GM21717 (cell line): ENCODE measurements at regions not wholly inside any gene's neighbourhood (a gene's known extent, or its start where the extent isn't known, plus 50 kb on each side); places are given as distances from the start of the nearest gene placed in this dataset.
A peak's percentile ranks its signal among the peaks of the same experiment; 100 is the strongest.

Experiments used
- ATAC-seq: cut with Tn5 transposase; IDR thresholded peaks from one replicate; pipeline ENCODE4 v1.9.1; 2021; ENCODE audit warnings: mild to moderate bottlenecking, moderate library complexity; ENCODE audit not compliant: unreplicated experiment

- no peak for ATAC-seq
These were observed 638.7 kb upstream of the SETBP1 start for GRCh38 chr18:44041961-44042360.

- ATAC-seq: no peak
These were observed 634.2 kb upstream of the SETBP1 start for GRCh38 chr18:44046376-44046975.

GRCh38 chr18:44047585-44047984 is 633.1 kb upstream of the SETBP1 start:
- ATAC-seq: no peak

GRCh38 chr18:44048435-44048834 is 632.3 kb upstream of the SETBP1 start:
- no peak for ATAC-seq

GRCh38 chr18:44048846-44049245 is 631.8 kb upstream of the SETBP1 start:
- no peak for ATAC-seq

GRCh38 chr18:44051026-44051425 is 629.7 kb upstream of the SETBP1 start:
- ATAC-seq: no peak

GRCh38 chr18:44054514-44054913 is 626.2 kb upstream of the SETBP1 start:
- ATAC-seq: peak; percentile 55

GRCh38 chr18:44060197-44060596 is 620.5 kb upstream of the SETBP1 start:
- no peak for ATAC-seq

GRCh38 chr18:44061438-44061837 is 619.2 kb upstream of the SETBP1 start:
- ATAC-seq: no peak

GRCh38 chr18:44062345-44062744 is 618.3 kb upstream of the SETBP1 start:
- no peak for ATAC-seq

- ATAC-seq: no peak
These were observed 615.5 kb upstream of the SETBP1 start for GRCh38 chr18:44065206-44065605.

GRCh38 chr18:44066541-44066940 is 614.1 kb upstream of the SETBP1 start:
- no peak for ATAC-seq

- ATAC-seq: no peak
These were observed 613.5 kb upstream of the SETBP1 start for GRCh38 chr18:44067186-44067585.

- ATAC-seq: no peak
These were observed 605.6 kb upstream of the SETBP1 start for GRCh38 chr18:44075038-44075437.

- no peak for ATAC-seq
These were observed 601.1 kb upstream of the SETBP1 start for GRCh38 chr18:44079606-44080005.

- ATAC-seq: no peak
These were observed 600.6 kb upstream of the SETBP1 start for GRCh38 chr18:44080054-44080453.

- ATAC-seq: no peak
These were observed 591.0 kb upstream of the SETBP1 start for GRCh38 chr18:44089732-44090131.

GRCh38 chr18:44090453-44090852 is 590.2 kb upstream of the SETBP1 start:
- no peak for ATAC-seq

GRCh38 chr18:44093253-44093652 is 587.4 kb upstream of the SETBP1 start:
- no peak for ATAC-seq

GRCh38 chr18:44096016-44096415 is 584.7 kb upstream of the SETBP1 start:
- no peak for ATAC-seq

- ATAC-seq: no peak
These were observed 582.1 kb upstream of the SETBP1 start for GRCh38 chr18:44098551-44099098.

- ATAC-seq: no peak
These were observed 573.5 kb upstream of the SETBP1 start for GRCh38 chr18:44107187-44107586.

- ATAC-seq: no peak
These were observed 569.4 kb upstream of the SETBP1 start for GRCh38 chr18:44111337-44111736.
